H4 (cell line): ENCODE measurements at regions not wholly inside any gene's neighbourhood (a gene's known extent, or its start where the extent isn't known, plus 50 kb on each side); places are given as distances from the start of the nearest gene placed in this dataset.
A peak's percentile ranks its signal among the peaks of the same experiment; 100 is the strongest.

Experiments
- DNase-seq: peaks from one replicate; pipeline ENCODE4 v3.0.0-alpha.2; 2015; ENCODE audit warnings: low spot score

DNA sequence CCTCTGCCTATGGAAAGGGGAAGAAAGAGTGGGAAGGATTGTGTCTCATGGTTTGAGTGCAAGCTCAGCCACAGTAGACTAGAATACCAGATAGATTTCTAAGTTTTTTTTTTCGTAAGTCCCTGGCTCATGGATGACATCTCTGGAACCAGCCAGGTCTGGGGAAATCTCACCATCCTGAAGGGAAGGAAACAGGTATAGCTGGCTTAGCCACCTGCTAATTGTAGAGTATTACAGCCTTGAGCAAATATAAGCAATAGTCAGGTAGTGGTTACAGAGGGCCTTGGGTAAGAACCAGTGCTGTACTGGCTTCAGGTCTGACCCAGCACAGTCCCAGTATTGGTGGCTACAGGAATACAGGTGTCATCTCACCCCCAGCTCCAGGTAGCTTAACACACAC lies 500.9 kb upstream of the PRMT6 start:
- DNase-seq, result no peak

DNA sequence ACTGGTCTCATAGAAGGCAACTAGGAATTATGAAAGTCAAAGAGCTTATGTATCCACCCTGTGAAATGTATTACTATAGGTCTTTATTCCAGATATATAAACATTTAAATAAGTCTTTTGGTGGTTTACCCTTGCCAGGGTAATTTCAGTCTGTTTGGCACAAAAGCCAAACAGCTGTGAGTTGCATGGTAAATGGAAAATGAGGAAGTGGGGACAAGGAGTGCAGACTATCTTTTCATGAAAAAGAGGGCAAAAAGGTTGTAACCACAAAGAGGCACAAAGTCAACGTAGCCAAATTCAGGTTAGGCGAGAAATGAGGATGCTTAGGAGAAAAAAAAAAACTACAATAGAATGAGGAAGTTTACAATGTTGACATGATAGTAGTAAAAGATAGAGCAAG lies 492.3 kb upstream of the PRMT6 start:
- no peak for DNase-seq

DNA sequence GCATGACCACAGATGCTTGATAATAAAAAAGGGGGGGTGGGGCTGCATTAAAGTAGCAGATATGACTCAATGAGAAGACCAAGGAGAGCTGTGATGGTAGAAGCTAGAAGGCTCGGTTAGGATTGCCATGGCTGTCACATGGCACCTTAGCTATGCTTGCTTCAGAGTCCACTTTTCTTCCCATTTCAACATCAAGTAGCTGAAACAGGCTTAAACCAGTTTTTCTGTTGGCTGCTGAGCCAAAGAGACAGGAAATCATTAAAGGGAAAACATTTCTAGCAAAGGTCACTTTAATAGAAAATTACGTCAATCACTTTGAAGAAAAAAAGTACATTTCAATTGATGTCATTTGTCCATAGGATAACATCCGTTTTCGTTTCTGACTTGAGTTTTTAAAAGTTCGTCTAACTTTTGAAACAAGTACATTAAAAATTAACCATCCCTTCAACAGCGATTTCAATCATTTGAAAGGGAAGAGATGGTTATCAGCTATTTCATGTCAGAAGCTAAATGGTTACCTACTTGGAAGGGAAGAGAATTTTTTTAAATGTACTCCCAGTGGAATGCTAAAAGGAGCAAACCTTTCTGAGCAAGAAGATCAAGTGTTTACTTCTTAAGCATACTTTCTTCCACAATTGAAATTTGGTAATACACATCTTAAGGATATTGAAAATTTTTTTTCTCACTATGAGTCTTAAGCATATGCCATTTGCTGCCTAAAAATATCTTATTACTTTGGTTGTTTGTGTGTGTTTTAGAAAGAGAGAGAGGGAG lies 488.1 kb upstream of the PRMT6 start:
- DNase-seq, result peak; percentile 4

DNA sequence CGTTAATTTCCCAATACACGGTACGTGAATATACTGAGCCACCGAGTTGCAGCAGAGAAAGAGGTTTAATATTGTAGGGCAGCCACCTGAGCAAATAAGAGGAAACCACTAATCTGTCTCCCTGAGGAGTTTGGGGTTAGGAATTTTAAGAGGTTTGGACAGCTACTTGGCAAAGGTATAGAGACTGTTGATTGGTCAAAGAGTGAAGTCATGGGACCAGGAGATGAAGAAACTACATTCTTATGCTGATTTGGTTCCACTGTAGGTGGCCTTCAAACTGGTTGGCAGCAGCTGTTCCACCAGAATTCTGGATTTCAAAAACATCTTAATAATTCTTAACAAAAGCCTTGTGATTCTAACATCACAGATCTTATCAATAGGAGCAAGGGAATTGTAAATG lies 485.4 kb upstream of the PRMT6 start:
- peak; percentile 3 for DNase-seq

DNA sequence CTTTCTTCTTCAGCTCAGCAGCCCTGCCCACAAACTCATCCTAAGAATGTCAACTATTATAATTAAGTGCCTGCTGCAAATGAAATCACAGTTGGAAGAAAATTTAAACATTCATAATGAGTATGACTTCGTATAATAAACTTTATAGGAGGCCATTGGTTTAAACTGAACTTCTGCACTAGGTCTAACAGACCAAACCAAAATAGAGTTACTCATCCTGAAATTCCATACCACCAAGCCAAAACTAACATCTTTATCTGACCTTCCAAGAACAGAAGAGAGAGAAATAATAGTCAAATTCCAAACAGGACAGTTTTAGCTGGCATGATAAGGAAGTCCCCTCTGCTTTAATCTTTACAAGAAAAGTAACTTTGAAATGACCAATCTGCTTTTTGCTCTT lies 472.4 kb upstream of the PRMT6 start:
- DNase-seq, result no peak

DNA sequence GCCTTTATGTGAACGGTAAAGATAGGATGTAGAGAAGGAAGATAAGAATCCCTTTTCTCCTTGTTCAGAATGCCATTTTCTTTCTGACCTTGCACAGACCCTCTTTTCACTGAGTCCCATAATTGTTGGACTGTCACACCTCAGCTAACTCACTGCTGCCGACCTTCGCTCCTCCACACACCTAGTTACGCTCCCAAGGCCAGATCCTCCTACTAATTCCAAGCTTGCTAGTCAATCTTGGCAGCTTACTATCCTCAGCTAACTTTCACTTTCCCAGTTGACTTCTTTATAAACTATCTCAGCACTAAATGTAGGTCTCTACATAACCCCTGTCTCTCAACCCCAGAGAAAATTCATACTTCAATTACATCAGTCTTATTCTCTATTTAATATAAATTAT lies 471.8 kb upstream of the PRMT6 start:
- no peak for DNase-seq

DNA sequence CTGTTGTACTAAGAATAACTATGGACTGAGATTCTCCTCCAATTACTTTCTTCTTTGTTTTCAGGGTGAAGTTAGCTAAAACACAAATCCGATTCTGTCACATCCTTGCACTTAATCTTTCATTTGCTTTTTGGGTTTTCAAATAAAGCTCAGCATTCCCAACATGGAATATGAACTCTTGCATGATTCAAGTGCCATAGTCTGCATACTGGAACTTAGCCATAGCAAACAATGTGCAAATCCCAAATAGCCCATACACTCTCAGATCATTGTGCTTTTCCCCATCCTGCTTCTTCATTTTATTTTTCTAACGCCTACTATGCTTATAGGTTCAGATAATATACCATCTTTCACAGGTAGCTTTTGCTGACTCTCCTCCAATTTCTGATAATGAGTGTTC lies 455.8 kb upstream of the PRMT6 start:
- DNase-seq, result no peak

DNA sequence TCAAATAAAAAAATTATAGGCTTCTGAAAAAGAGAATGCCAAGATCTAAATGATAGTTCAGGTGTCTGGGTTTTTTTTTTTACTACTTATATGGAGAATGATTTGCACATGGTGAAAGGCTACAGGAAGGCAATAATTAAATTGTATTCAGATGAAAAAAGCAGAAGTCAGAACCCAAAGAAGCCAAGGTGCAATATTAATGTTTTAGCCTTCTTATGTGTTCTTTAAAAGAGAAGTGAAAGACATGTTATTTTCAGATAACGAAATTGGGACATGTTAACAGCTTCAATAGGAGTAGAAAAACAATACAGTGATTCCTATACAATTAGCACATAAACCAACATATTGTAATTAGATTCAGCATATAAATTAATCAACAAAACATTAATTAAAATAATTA lies 452.9 kb upstream of the PRMT6 start:
- no peak for DNase-seq

DNA sequence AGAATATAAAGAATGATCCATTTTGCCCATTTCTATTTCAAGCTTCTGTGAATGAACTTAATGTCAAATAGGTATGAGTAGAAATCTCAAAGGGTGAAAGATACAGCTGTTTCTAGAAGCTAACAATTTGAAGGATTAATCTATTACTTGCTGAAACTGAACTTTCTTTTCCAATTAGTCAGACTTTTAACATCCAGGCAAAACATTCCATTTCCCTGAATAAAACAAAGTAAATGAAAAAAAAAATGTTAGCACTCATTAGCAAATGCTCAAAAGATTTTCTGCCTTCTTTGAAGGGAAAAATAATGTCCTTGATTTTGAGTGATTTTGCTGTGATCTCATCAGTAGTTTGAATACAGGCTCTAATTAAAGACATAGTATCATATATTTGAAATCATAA lies 447.6 kb upstream of the PRMT6 start:
- no peak for DNase-seq

DNA sequence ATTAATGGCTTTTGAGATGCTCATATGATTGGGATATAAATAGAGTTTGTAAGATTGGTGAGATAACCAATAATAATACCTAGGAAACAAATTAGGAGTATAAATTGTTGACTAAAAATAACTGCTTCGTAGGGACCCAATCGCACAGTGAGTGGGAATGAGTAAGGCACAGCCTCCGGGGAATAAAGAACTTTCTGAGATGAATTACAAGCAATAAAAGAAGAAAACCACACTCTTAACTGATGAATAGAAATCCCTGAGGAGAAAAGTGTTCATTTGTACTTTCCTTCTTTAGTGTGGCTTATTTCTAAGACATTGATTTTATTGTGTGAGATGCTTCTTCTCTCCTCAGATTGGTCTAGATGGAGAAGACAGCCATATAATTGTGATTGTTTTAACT lies 443.4 kb upstream of the PRMT6 start:
- DNase-seq, result no peak

DNA sequence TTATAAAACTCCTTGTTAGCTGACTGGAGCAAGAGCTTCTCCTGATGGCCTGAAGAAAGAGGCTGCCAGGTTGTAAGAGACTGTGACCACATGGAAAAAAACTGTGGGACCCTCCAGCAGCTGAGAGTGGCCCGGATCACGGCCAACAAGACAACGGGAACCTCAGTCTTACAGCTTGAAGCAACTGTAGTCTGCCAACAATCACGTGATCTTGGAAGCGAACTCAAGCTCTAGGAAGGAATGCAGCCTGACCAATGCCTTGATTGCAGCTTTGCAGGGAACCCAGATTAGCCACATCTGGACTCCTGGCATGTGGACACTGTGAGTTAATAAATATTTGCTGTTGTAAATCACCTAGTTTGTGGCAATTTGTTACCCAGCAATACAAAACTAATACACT lies 442.6 kb upstream of the PRMT6 start:
- DNase-seq, result no peak

DNA sequence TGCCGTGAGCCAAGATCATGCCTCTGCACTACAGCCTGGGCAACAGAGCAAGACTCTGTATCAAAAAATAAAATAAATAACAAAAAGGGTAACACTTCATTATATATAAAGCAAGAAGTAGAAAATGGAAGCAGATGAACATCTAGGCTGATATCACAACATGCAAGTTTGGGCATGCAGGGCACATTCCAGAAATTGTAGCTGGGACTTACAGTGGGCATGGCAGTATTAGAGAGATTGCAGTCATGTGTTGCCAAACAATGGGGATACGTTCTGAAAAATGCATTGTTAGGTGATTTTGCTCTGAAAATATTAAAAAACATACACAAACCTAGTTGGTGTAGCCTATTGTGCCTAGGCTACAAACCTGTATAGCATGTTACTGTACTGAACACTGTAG lies 441.0 kb upstream of the PRMT6 start:
- no peak for DNase-seq

DNA sequence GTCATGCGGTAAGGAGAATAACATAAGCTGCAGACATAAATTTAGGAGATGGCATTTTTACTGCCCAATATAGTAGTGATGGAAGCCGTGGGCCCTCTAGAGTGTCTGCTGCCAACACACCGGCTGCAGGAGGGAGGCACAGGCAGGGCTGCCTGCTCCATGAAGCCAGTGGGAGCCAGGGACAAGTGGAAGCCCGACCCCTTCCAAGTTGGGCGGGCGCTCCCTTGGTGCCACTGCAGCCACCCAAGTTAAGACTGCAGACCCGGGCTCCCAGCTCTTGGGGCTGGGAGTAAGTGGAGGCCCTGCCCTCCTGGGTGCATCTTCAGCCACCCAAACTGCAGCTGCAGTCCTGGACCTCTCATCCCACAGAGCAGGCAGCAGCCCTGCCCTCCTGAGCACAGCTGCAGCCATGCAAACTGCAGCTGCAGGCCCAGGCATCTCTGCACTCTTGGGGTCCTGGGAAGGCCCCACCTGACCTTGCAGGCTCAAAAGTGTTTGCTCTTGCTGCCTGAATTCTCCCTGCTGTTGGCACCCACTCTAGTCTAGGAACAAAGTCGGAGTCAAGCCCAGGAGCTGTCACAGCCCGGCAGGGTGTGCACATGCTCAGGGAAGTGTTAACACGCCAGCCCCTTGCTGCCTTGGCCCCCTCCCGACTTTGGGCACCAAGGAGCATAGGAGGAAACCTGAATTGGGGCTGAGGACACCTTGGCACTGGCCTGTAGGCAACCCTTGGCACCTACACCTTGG lies 437.2 kb upstream of the PRMT6 start:
- DNase-seq, result no peak

DNA sequence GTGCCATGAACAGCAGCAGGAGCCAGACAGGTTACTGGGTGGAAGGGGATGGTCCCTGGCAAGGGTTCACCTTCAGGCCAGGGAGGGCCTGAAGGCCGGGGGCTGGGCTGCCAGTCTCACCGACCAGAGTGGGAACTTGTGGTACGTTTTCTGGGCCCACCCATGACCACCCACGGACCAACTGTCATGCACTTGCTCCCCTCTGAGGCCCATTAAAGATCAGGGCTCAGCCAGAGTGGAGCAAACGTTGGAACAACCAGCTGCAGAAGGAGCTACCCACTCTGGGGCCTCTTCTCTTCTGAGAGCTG lies 436.7 kb upstream of the PRMT6 start:
- DNase-seq, result no peak

DNA sequence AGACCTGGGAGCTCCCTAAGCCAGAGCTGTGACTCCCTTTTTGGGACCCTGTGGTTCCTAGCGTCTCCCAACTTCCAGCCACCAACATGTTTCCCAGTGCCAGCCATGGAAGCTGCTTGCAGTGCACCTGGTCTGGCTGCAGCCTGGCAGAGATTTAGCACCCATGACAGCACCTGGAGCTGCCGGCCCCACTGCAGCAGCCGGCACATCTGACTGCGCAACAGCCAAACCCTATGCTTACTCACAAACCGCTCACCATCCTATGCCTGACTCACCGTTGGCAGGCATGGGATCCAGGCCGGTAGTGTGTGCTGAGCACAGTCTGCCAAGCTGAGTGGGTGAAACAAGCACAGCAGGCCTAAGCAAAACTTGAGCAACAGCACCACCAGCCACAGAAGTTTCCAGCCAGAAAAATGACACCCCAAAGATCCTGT lies 435.9 kb upstream of the PRMT6 start:
- peak; percentile 76 for DNase-seq

DNA sequence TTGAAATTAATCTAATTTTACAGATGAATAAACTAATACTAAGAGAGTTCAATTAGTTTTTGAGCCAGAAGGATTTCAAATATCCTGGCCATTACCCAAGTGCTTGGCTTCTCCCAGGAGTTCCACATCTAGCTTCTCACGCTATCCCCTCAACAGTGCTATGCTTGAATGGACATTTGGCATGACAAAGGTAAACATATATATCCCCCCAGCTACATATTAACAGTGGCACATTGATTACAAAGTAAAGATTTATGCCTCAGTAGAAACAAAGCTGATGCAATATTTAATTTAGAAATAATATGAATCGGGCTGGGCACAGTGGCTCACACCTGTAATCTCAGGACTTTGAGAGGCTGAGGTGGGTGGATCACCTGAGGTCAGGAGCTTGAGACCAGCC lies 434.6 kb upstream of the PRMT6 start:
- DNase-seq, result no peak

DNA sequence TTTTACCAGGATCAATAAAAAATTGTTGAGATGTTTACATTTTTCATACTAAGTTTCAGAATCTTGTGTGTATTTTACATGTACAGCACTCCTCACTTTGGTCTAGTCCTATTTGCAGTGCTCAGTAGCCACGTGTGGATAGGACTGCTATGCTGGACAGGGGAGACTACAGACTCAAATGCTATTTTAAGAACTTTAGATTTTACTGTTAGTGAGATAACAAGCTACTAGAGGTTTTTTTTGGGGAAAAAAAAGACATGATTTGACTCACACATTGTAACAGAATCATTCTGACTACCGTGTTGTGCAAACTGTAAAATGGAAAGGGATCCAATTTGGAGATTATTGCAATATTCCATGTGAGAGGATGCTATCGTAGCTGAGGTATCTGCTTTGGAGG lies 418.9 kb upstream of the PRMT6 start:
- DNase-seq, result no peak

DNA sequence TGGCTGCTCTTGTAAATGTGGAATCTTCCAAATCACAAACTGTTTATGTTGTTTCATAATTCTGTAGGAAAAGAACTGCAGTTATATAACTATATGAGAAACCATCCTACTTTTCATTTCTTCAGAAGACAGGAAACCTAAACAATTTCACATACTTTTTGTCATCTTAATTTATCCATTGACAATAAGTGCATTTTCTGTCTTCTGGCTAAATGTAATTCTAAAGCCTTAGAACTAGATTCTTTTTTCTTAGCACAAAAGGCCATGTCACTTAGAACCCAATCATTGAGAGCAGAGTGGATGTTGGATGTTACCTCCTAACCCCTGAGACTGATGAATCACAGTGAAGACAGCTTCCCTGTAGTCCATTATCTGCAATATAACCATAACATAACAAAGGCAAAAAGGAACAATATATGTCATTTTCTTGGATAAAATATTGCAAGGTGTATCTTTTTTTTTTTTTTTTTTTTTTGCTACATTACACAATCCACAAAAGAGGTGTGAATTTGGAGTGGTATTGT lies 410.2 kb upstream of the PRMT6 start:
- no peak for DNase-seq

DNA sequence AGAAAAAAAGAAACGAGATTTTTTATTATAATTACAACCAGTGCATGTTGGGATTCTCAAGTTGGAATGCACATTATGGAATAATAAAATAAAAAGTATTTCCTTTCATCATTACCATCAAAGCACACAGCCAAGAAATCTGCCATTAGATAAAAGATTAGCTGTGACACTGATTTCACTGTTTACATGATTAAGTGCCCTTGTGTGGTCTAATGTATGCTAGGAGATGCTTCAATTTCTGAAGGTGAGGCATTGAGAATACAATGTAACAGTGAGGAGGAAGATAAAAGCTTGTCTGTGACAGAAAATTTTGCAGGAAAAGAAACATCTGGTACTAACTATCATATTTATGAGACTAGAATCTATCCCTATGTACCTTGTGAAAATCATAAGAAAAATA lies 409.7 kb upstream of the PRMT6 start:
- DNase-seq, result no peak

DNA sequence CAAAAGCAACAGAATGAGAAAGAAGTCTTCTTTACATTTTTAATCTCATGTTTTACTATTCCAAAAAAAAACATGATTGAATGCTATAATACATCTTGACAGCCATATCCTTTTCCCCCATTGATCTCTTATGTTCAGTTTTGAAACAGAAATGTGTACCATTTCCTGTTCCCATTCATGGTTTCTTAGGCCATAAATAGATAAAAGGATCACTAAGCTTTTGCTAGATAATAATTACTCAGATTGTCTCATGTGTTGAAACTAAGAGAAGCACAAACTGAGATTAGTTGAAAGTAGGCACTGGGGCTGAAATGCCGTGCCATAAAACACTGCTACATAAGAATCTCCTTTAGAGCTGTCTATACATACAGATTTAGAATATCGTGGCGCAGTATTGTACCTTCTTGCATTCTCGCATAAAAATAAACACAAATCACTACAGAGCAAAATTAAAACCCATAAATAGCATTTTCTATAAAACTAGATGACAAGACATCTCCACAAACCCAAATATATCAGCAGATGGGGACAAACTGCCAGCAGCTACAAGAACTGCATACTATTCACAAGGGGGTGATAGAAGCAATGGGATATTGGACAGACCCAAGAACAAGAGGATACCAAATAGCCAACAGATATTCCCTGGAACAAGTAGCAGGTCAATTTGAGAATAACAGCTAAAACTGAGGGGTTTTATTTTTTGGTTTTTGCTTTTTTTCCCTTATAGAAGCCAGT lies 405.3 kb upstream of the PRMT6 start:
- no peak for DNase-seq

DNA sequence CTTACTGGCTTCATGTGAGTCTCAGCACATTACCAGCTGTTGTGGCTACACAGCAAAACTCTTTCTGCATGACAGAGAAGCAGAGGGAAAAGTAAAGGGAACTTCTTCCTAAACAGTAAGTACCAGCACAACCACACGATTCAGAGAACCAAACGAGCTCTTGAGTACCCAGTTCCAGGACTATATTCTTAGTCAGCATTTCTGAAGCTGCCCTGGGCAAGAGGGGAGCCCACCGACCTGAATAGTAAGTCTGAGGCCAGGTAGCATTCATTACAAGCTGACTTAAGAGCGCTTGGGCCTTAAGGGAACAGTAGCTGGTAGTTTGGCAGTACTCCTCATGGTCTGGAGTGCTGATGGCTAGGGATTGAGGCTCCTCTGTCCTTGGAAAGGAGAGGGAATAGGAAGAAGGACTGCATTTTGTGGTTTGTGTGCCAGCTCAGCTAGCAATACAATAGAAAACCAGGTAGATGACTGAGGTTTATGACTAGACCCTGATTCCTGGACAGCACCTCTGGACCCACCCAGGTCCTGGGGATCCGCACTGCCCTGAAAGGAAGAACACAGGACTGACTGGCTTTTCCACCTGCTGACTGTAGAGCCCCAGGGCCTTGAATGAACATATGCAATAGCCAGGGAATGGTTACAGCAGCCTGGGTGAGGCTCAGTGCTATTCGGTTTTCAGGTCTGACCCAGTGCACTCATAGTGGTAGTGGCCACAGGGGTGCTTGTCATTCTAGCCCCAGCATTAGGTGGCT lies 396.8 kb upstream of the PRMT6 start:
- no peak for DNase-seq

DNA sequence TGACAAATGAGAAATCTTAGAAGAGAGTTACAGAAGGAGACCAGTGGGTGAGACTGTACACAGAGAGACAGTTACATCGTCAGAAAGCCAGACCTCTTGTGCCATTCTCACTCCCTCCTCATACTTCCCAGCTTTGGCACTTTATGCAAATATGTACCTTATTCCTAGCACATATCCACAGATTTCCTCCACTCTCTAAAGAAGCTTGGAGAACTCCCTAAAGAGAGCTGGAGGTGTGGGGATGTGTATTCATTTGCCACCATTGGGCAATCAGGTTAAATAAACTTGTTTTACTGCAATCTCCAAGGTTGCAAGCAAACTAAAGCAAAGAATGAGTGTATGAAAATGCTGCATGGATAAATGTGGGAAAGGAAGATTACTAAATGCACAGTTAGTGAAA lies 380.9 kb upstream of the PRMT6 start:
- no peak for DNase-seq
